ENCODE measurements at regions not wholly inside any gene's neighbourhood (a gene's known extent, or its start where the extent isn't known, plus 50 kb on each side); places are given as distances from the start of the nearest gene placed in this dataset.

GRCh38 chr3:8405144-8405543 lies 96.5 kb upstream of the LMCD1 start:
- WGBS, 3 donors: 90 to 98% (median 96%) methylated on average over 2 of the region's 2 CpGs
- Histone ChIP-seq H3K9me3 (ENCODE audit: control insufficient read depth in 2 of 2, insufficient read depth in 1 of 2, low read depth in 1 of 2, low read length in 1 of 2) (peaks cover 0 to 3% of the 10 kb centered on the region in 2 donors), H3K4me3 (ENCODE audit: low read depth in 1 of 3, low read length in 3 of 3) (no peak overlapping the region), H3K4me1 (ENCODE audit: control insufficient read depth in 3 of 3, insufficient read depth in 2 of 3, low read depth in 1 of 3, low read length in 2 of 3) (no peaks in the 10 kb centered on the region), H3K27me3 (ENCODE audit: control insufficient read depth in 3 of 3, insufficient read depth in 3 of 3, low read length in 3 of 3) (no peaks in the 10 kb centered on the region), H3K27ac (ENCODE audit: low read depth in 1 of 3, low read length in 2 of 3) (no peak overlapping the region), H3K36me3 (ENCODE audit: control insufficient read depth in 3 of 3, insufficient read depth in 2 of 3, low read depth in 1 of 3, low read length in 3 of 3) (no peaks in the 10 kb centered on the region)
- DNase-seq (no peak), FAIRE-seq (no peak)

- DNase-seq (no peak), FAIRE-seq (no peak)
- H3K4me3 ChIP-seq (ENCODE audit: low read depth in 1 of 3, low read length in 3 of 3): no peak overlapping the region
- no peaks in the 10 kb centered on the region for H3K36me3 ChIP-seq (ENCODE audit: control insufficient read depth in 3 of 3, insufficient read depth in 2 of 3, low read depth in 1 of 3, low read length in 3 of 3)
- no peaks in the 10 kb centered on the region for H3K27me3 ChIP-seq (ENCODE audit: control insufficient read depth in 3 of 3, insufficient read depth in 3 of 3, low read length in 3 of 3)
- no peaks in the 10 kb centered on the region for H3K4me1 ChIP-seq (ENCODE audit: control insufficient read depth in 3 of 3, insufficient read depth in 2 of 3, low read depth in 1 of 3, low read length in 2 of 3)
- peaks cover 0 to 3% of the 10 kb centered on the region in 2 donors for H3K9me3 ChIP-seq (ENCODE audit: control insufficient read depth in 2 of 2, insufficient read depth in 1 of 2, low read depth in 1 of 2, low read length in 1 of 2)
- 72 to 93% (median 89%) methylated on average over 1 of the region's 1 CpG for WGBS, 3 donors
- H3K27ac ChIP-seq (ENCODE audit: low read depth in 1 of 3, low read length in 2 of 3): no peak overlapping the region
These were observed 95.1 kb upstream of the LMCD1 start for GRCh38 chr3:8406479-8406878.

- FAIRE-seq (no peak), DNase-seq (no peak)
- no peak overlapping the region for H3K4me3 ChIP-seq (ENCODE audit: low read depth in 1 of 3, low read length in 3 of 3)
- no peaks in the 10 kb centered on the region for H3K9me3 ChIP-seq (ENCODE audit: control insufficient read depth in 2 of 2, insufficient read depth in 1 of 2, low read depth in 1 of 2, low read length in 1 of 2)
- H3K36me3 ChIP-seq (ENCODE audit: control insufficient read depth in 3 of 3, insufficient read depth in 2 of 3, low read depth in 1 of 3, low read length in 3 of 3): no peaks in the 10 kb centered on the region
- 66 to 72% (median 67%) methylated on average over 7 of the region's 7 CpGs for WGBS, 3 donors
- H3K27me3 ChIP-seq (ENCODE audit: control insufficient read depth in 3 of 3, insufficient read depth in 3 of 3, low read length in 3 of 3): no peaks in the 10 kb centered on the region
- no peak overlapping the region for H3K27ac ChIP-seq (ENCODE audit: low read depth in 1 of 3, low read length in 2 of 3)
- no peaks in the 10 kb centered on the region for H3K4me1 ChIP-seq (ENCODE audit: control insufficient read depth in 3 of 3, insufficient read depth in 2 of 3, low read depth in 1 of 3, low read length in 2 of 3)
These were observed 88.2 kb upstream of the LMCD1 start for GRCh38 chr3:8413337-8413926.

GRCh38 chr3:8416965-8417364 lies 84.7 kb upstream of the LMCD1 start:
- Histone ChIP-seq H3K27ac (ENCODE audit: low read depth in 1 of 3, low read length in 2 of 3) (no peak overlapping the region), H3K9me3 (ENCODE audit: control insufficient read depth in 2 of 2, insufficient read depth in 1 of 2, low read depth in 1 of 2, low read length in 1 of 2) (no peaks in the 10 kb centered on the region), H3K4me3 (ENCODE audit: low read depth in 1 of 3, low read length in 3 of 3) (no peak overlapping the region), H3K36me3 (ENCODE audit: control insufficient read depth in 3 of 3, insufficient read depth in 2 of 3, low read depth in 1 of 3, low read length in 3 of 3) (no peaks in the 10 kb centered on the region), H3K27me3 (ENCODE audit: control insufficient read depth in 3 of 3, insufficient read depth in 3 of 3, low read length in 3 of 3) (no peaks in the 10 kb centered on the region), H3K4me1 (ENCODE audit: control insufficient read depth in 3 of 3, insufficient read depth in 2 of 3, low read depth in 1 of 3, low read length in 2 of 3) (no peaks in the 10 kb centered on the region)
- FAIRE-seq: no peak
- 53 to 70% (median 62%) methylated on average over 4 of the region's 4 CpGs for WGBS, 3 donors
- peak; percentile 21 to 60 for DNase-seq

GRCh38 chr3:8420612-8421011 lies 81.0 kb upstream of the LMCD1 start:
- Histone ChIP-seq H3K27ac (ENCODE audit: low read depth in 1 of 3, low read length in 2 of 3) (no peak overlapping the region), H3K9me3 (ENCODE audit: control insufficient read depth in 2 of 2, insufficient read depth in 1 of 2, low read depth in 1 of 2, low read length in 1 of 2) (peaks cover 0 to 10% of the 10 kb centered on the region in 2 donors), H3K4me3 (ENCODE audit: low read depth in 1 of 3, low read length in 3 of 3) (no peak overlapping the region), H3K36me3 (ENCODE audit: control insufficient read depth in 3 of 3, insufficient read depth in 2 of 3, low read depth in 1 of 3, low read length in 3 of 3) (no peaks in the 10 kb centered on the region), H3K27me3 (ENCODE audit: control insufficient read depth in 3 of 3, insufficient read depth in 3 of 3, low read length in 3 of 3) (peaks cover 0 to 2% (median 0%) of the 10 kb centered on the region in 3 donors), H3K4me1 (ENCODE audit: control insufficient read depth in 3 of 3, insufficient read depth in 2 of 3, low read depth in 1 of 3, low read length in 2 of 3) (no peaks in the 10 kb centered on the region)
- WGBS, 3 donors: 90 to 96% (median 92%) methylated on average over 2 of the region's 2 CpGs
- DNase-seq: no peak
- FAIRE-seq: no peak

GRCh38 chr3:8421267-8421666 lies 80.4 kb upstream of the LMCD1 start:
- no peak overlapping the region for H3K4me3 ChIP-seq (ENCODE audit: low read depth in 1 of 3, low read length in 3 of 3)
- no peaks in the 10 kb centered on the region for H3K36me3 ChIP-seq (ENCODE audit: control insufficient read depth in 3 of 3, insufficient read depth in 2 of 3, low read depth in 1 of 3, low read length in 3 of 3)
- peaks cover 0 to 2% (median 0%) of the 10 kb centered on the region in 3 donors for H3K27me3 ChIP-seq (ENCODE audit: control insufficient read depth in 3 of 3, insufficient read depth in 3 of 3, low read length in 3 of 3)
- DNase-seq (no peak), FAIRE-seq (no peak)
- H3K4me1 ChIP-seq (ENCODE audit: control insufficient read depth in 3 of 3, insufficient read depth in 2 of 3, low read depth in 1 of 3, low read length in 2 of 3): no peaks in the 10 kb centered on the region
- 74 to 80% (median 80%) methylated on average over 3 of the region's 3 CpGs for WGBS, 3 donors
- no peak overlapping the region for H3K27ac ChIP-seq (ENCODE audit: low read depth in 1 of 3, low read length in 2 of 3)
- peaks cover 0 to 10% of the 10 kb centered on the region in 2 donors for H3K9me3 ChIP-seq (ENCODE audit: control insufficient read depth in 2 of 2, insufficient read depth in 1 of 2, low read depth in 1 of 2, low read length in 1 of 2)

GRCh38 chr3:8421711-8422110 lies 79.9 kb upstream of the LMCD1 start:
- no peak for FAIRE-seq
- H3K9me3 ChIP-seq (ENCODE audit: control insufficient read depth in 2 of 2, insufficient read depth in 1 of 2, low read depth in 1 of 2, low read length in 1 of 2): peaks cover 0 to 10% of the 10 kb centered on the region in 2 donors
- no peak for DNase-seq
- 72 to 84% (median 73%) methylated on average over 4 of the region's 4 CpGs for whole genome bisulfite sequencing, 3 donors
- H3K4me3 ChIP-seq (ENCODE audit: low read depth in 1 of 3, low read length in 3 of 3): no peak overlapping the region
- peaks cover 0 to 2% (median 0%) of the 10 kb centered on the region in 3 donors for H3K27me3 ChIP-seq (ENCODE audit: control insufficient read depth in 3 of 3, insufficient read depth in 3 of 3, low read length in 3 of 3)
- H3K27ac ChIP-seq (ENCODE audit: low read depth in 1 of 3, low read length in 2 of 3): no peak overlapping the region
- no peaks in the 10 kb centered on the region for H3K4me1 ChIP-seq (ENCODE audit: control insufficient read depth in 3 of 3, insufficient read depth in 2 of 3, low read depth in 1 of 3, low read length in 2 of 3)
- H3K36me3 ChIP-seq (ENCODE audit: control insufficient read depth in 3 of 3, insufficient read depth in 2 of 3, low read depth in 1 of 3, low read length in 3 of 3): no peaks in the 10 kb centered on the region

- H3K4me3 ChIP-seq (ENCODE audit: low read depth in 1 of 3, low read length in 3 of 3): no peak overlapping the region
- H3K36me3 ChIP-seq (ENCODE audit: control insufficient read depth in 3 of 3, insufficient read depth in 2 of 3, low read depth in 1 of 3, low read length in 3 of 3): no peaks in the 10 kb centered on the region
- no peak overlapping the region for H3K27ac ChIP-seq (ENCODE audit: low read depth in 1 of 3, low read length in 2 of 3)
- FAIRE-seq (no peak), DNase-seq (no peak)
- H3K4me1 ChIP-seq (ENCODE audit: control insufficient read depth in 3 of 3, insufficient read depth in 2 of 3, low read depth in 1 of 3, low read length in 2 of 3): no peaks in the 10 kb centered on the region
- peaks cover 0 to 2% (median 0%) of the 10 kb centered on the region in 3 donors for H3K27me3 ChIP-seq (ENCODE audit: control insufficient read depth in 3 of 3, insufficient read depth in 3 of 3, low read length in 3 of 3)
- H3K9me3 ChIP-seq (ENCODE audit: control insufficient read depth in 2 of 2, insufficient read depth in 1 of 2, low read depth in 1 of 2, low read length in 1 of 2): peaks cover 0 to 10% of the 10 kb centered on the region in 2 donors
- WGBS, 3 donors: 74 to 82% (median 81%) methylated on average over 2 of the region's 2 CpGs
These were observed 78.3 kb upstream of the LMCD1 start for GRCh38 chr3:8423307-8423706.

GRCh38 chr3:8424281-8424680 lies 77.3 kb upstream of the LMCD1 start:
- Histone ChIP-seq H3K4me3 (ENCODE audit: low read depth in 1 of 3, low read length in 3 of 3) (no peak overlapping the region), H3K9me3 (ENCODE audit: control insufficient read depth in 2 of 2, insufficient read depth in 1 of 2, low read depth in 1 of 2, low read length in 1 of 2) (peaks cover 0 to 10% of the 10 kb centered on the region in 2 donors), H3K27me3 (ENCODE audit: control insufficient read depth in 3 of 3, insufficient read depth in 3 of 3, low read length in 3 of 3) (peaks cover 0 to 2% (median 0%) of the 10 kb centered on the region in 3 donors), H3K27ac (ENCODE audit: low read depth in 1 of 3, low read length in 2 of 3) (no peak overlapping the region), H3K36me3 (ENCODE audit: control insufficient read depth in 3 of 3, insufficient read depth in 2 of 3, low read depth in 1 of 3, low read length in 3 of 3) (no peaks in the 10 kb centered on the region), H3K4me1 (ENCODE audit: control insufficient read depth in 3 of 3, insufficient read depth in 2 of 3, low read depth in 1 of 3, low read length in 2 of 3) (no peaks in the 10 kb centered on the region)
- DNase-seq: no peak
- WGBS, 3 donors: 54 to 74% (median 68%) methylated on average over 3 of the region's 3 CpGs
- no peak for FAIRE-seq

Data from small intestine (tissue), 7 donors.